Ectodermal cell (in vitro differentiated cells): ENCODE measurements at regions not wholly inside any gene's neighbourhood (a gene's known extent, or its start where the extent isn't known, plus 50 kb on each side); places are given as distances from the start of the nearest gene placed in this dataset.

Source experiments
- H3K27ac ChIP-seq: 2 replicates; pipeline ENCODE4 v1.7.0; 2013; ENCODE audit warnings: mild to moderate bottlenecking, low read depth, low read length; ENCODE audit not compliant: insufficient read depth, poor library complexity, severe bottlenecking
- H3K27me3 ChIP-seq: 2 replicates; pipeline ENCODE4 v1.7.0; 2013; ENCODE audit warnings: mild to moderate bottlenecking, low read length; ENCODE audit not compliant: insufficient read depth, control insufficient read depth, poor library complexity, severe bottlenecking
- H3K36me3 ChIP-seq: one replicate; pipeline ENCODE4 v1.7.0; 2013; ENCODE audit warnings: low read length; ENCODE audit not compliant: control insufficient read depth, insufficient read depth
- H3K4me1 ChIP-seq: one replicate; pipeline ENCODE4 v1.7.0; 2013; ENCODE audit warnings: low read length; ENCODE audit not compliant: control insufficient read depth, insufficient read depth
- H3K4me3 ChIP-seq: 2 replicates; pipeline ENCODE4 v1.7.0; 2013; ENCODE audit warnings: low read depth, low read length, control low read depth; ENCODE audit not compliant: insufficient read depth
- H3K9me3 ChIP-seq: 2 replicates; pipeline ENCODE4 v1.7.0; 2013; ENCODE audit warnings: mild to moderate bottlenecking, low read length, moderate library complexity; ENCODE audit not compliant: control insufficient read depth
- WGBS, 2 experiments: methylation state at CpG; one replicate each; pipeline ENCODE4 v1.1.7; 2013; ENCODE audit warnings: missing lambda C conversion rate in 2 of 2; 5-methylcytosine and 5-hydroxymethylcytosine counted together

- WGBS, 2 experiments, result 93% methylated on average over 10 of the region's 10 CpGs
Observed at GRCh38 chr2:136301006-136301405, 183.1 kb upstream of the CXCR4 start.

GRCh38 chr2:136298631-136299030 is 180.7 kb upstream of the CXCR4 start:
- WGBS, 2 experiments, result 89 to 91% methylated on average over 5 of the region's 5 CpGs
- Histone ChIP-seq H3K9me3 (no peaks in the 10 kb centered on the region), H3K4me3 (no peak overlapping the region), H3K4me1 (peaks cover 6% of the 10 kb centered on the region), H3K27me3 (no peaks in the 10 kb centered on the region), H3K27ac (no peak overlapping the region), H3K36me3 (no peaks in the 10 kb centered on the region)

More at GRCh38 chr2:136301006-136301405, 183.1 kb upstream of the CXCR4 start:
- H3K4me1 ChIP-seq, result peaks cover 12% of the 10 kb centered on the region
- H3K9me3 ChIP-seq, result no peaks in the 10 kb centered on the region
- H3K27me3 ChIP-seq, result no peaks in the 10 kb centered on the region
- H3K4me3 ChIP-seq, result no peak overlapping the region
- no peaks in the 10 kb centered on the region for H3K36me3 ChIP-seq
- no peak overlapping the region for H3K27ac ChIP-seq

GRCh38 chr2:136297994-136298393 is 180.0 kb upstream of the CXCR4 start:
- H3K4me1 ChIP-seq, result no peaks in the 10 kb centered on the region
- no peaks in the 10 kb centered on the region for H3K27me3 ChIP-seq
- H3K4me3 ChIP-seq, result no peak overlapping the region
- H3K36me3 ChIP-seq, result no peaks in the 10 kb centered on the region
- 95 to 98% methylated on average over 3 of the region's 4 CpGs for WGBS, 2 experiments
- no peaks in the 10 kb centered on the region for H3K9me3 ChIP-seq
- no peak overlapping the region for H3K27ac ChIP-seq

- H3K4me3 ChIP-seq, result no peak overlapping the region
- no peak overlapping the region for H3K27ac ChIP-seq
- no peaks in the 10 kb centered on the region for H3K36me3 ChIP-seq
- no peaks in the 10 kb centered on the region for H3K27me3 ChIP-seq
- no peaks in the 10 kb centered on the region for H3K4me1 ChIP-seq
- WGBS, 2 experiments, result 62 to 63% methylated on average over 3 of the region's 3 CpGs
- H3K9me3 ChIP-seq, result no peaks in the 10 kb centered on the region
Observed at GRCh38 chr2:136297312-136297711, 179.4 kb upstream of the CXCR4 start.

- Histone ChIP-seq H3K9me3 (no peaks in the 10 kb centered on the region), H3K4me1 (no peaks in the 10 kb centered on the region), H3K27me3 (no peaks in the 10 kb centered on the region), H3K27ac (no peak overlapping the region), H3K4me3 (no peak overlapping the region), H3K36me3 (no peaks in the 10 kb centered on the region)
- WGBS, 2 experiments, result 92 to 94% methylated on average over 1 of the region's 1 CpG
Observed at GRCh38 chr2:136295168-136295567, 177.2 kb upstream of the CXCR4 start.

- WGBS, 2 experiments, result 96 to 100% methylated on average over 2 to 3 of the region's 4 CpGs
- no peaks in the 10 kb centered on the region for H3K27me3 ChIP-seq
- no peak overlapping the region for H3K27ac ChIP-seq
Observed at GRCh38 chr2:136291871-136292270, 173.9 kb upstream of the CXCR4 start.

GRCh38 chr2:136290326-136290725 is 172.4 kb upstream of the CXCR4 start:
- no peak overlapping the region for H3K27ac ChIP-seq
- no peak overlapping the region for H3K4me3 ChIP-seq
- H3K9me3 ChIP-seq, result no peaks in the 10 kb centered on the region
- no peaks in the 10 kb centered on the region for H3K27me3 ChIP-seq
- H3K36me3 ChIP-seq, result no peaks in the 10 kb centered on the region
- 84 to 91% methylated on average over 1 of the region's 1 CpG for WGBS, 2 experiments
- H3K4me1 ChIP-seq, result no peaks in the 10 kb centered on the region

More at GRCh38 chr2:136291871-136292270, 173.9 kb upstream of the CXCR4 start:
- Histone ChIP-seq H3K36me3 (no peaks in the 10 kb centered on the region), H3K9me3 (no peaks in the 10 kb centered on the region), H3K4me3 (no peak overlapping the region), H3K4me1 (no peaks in the 10 kb centered on the region)

GRCh38 chr2:136288249-136288648 is 170.3 kb upstream of the CXCR4 start:
- Histone ChIP-seq H3K27ac (no peak overlapping the region), H3K36me3 (no peaks in the 10 kb centered on the region), H3K9me3 (no peaks in the 10 kb centered on the region), H3K27me3 (no peaks in the 10 kb centered on the region), H3K4me1 (no peaks in the 10 kb centered on the region), H3K4me3 (no peak overlapping the region)
- 95 to 98% methylated on average over 6 of the region's 6 CpGs for WGBS, 2 experiments

- Histone ChIP-seq H3K27ac (no peak overlapping the region), H3K4me1 (peaks cover 13% of the 10 kb centered on the region), H3K9me3 (no peaks in the 10 kb centered on the region), H3K4me3 (no peak overlapping the region), H3K36me3 (no peaks in the 10 kb centered on the region), H3K27me3 (no peaks in the 10 kb centered on the region)
- WGBS, 2 experiments, result 96 to 97% methylated on average over 2 to 3 of the region's 3 CpGs
Observed at GRCh38 chr2:136286423-136286822, 168.5 kb upstream of the CXCR4 start.

GRCh38 chr2:136284226-136285119 is 166.5 kb upstream of the CXCR4 start:
- Histone ChIP-seq H3K4me1 (peaks cover 17% of the 10 kb centered on the region), H3K36me3 (no peaks in the 10 kb centered on the region), H3K9me3 (no peaks in the 10 kb centered on the region), H3K27ac (no peak overlapping the region), H3K27me3 (no peaks in the 10 kb centered on the region), H3K4me3 (no peak overlapping the region)
- WGBS, 2 experiments, result 94 to 96% methylated on average over 4 of the region's 4 CpGs
